Body of pancreas (tissue), 4 donors: ENCODE measurements at regions not wholly inside any gene's neighbourhood (a gene's known extent, or its start where the extent isn't known, plus 50 kb on each side); places are given as distances from the start of the nearest gene placed in this dataset.

ENCODE experiments used
- CTCF ChIP-seq, 7 experiments: fragments of 450-650 bp in 4 of 7; fragments of 200-600 bp in 3 of 7; sonication (generic) in 3 of 7; IDR thresholded peaks; one replicate each; pipeline ENCODE4 v1.5.1; 2016 to 2019; ENCODE audit warnings: antibody characterized with exemption in 7 of 7
- POLR2A ChIP-seq, 3 donors: fragments of 450-650 bp; IDR thresholded peaks; one replicate each; pipeline ENCODE4 v1.6.1; 2016; ENCODE audit warnings: antibody characterized with exemption in 3 of 3, mild to moderate bottlenecking in 2 of 3

GRCh38 chr11:103735497-103736032, 300.9 kb upstream of the DDI1 start:
- TF ChIP-seq CTCF (IDR thresholded peaks at IDR 0.05) (no peak), POLR2A (IDR thresholded peaks at IDR 0.05) (no peak)
